ENCODE measurements at regions not wholly inside any gene's neighbourhood (a gene's known extent, or its start where the extent isn't known, plus 50 kb on each side); places are given as distances from the start of the nearest gene placed in this dataset.
"Not testable (repeated sequence)": the region's sequence is repeated elsewhere in the genome, so short reads cannot be mapped to it uniquely, and the experiment has no call there.

GRCh38 chr2:741195-741496 lies 63.9 kb upstream of the TMEM18 start:
- Histone ChIP-seq H3K27me3 (ENCODE audit: control insufficient read depth in 1 of 2, insufficient read depth in 2 of 2, low read length in 2 of 2) (peaks cover 0 to 3% of the 10 kb centered on the region in 2 donors), H3K9me3 (ENCODE audit: control insufficient read depth in 2 of 2, insufficient read depth in 1 of 2, low read depth in 1 of 2, low read length in 1 of 2) (no peaks in the 10 kb centered on the region), H3K36me3 (ENCODE audit: control insufficient read depth in 2 of 2, insufficient read depth in 2 of 2, low read length in 1 of 2) (no peaks in the 10 kb centered on the region), H3K27ac (ENCODE audit: low read depth in 2 of 2, low read length in 1 of 2) (no peak overlapping the region), H3K4me1 (ENCODE audit: control insufficient read depth in 2 of 2, insufficient read depth in 2 of 2, low read length in 1 of 2) (peaks cover 4 to 6% of the 10 kb centered on the region in 2 donors), H3K4me3 (ENCODE audit: low read depth in 1 of 2, low read length in 2 of 2) (peak overlapping the region in 1 of 2 donors; percentile 22)
- WGBS, 2 donors: 22 to 24% methylated on average over 3 of the region's 3 CpGs

- Histone ChIP-seq H3K27ac (ENCODE audit: low read depth in 2 of 2, low read length in 1 of 2) (peak overlapping the region; percentile 18 to 74), H3K4me3 (ENCODE audit: low read depth in 1 of 2, low read length in 2 of 2) (peak overlapping the region; percentile 22 to 32)
- not testable (repeated sequence) for H3K27me3 ChIP-seq (ENCODE audit: control insufficient read depth in 1 of 2, insufficient read depth in 2 of 2, low read length in 2 of 2); H3K36me3 ChIP-seq (ENCODE audit: control insufficient read depth in 2 of 2, insufficient read depth in 2 of 2, low read length in 1 of 2); H3K4me1 ChIP-seq (ENCODE audit: control insufficient read depth in 2 of 2, insufficient read depth in 2 of 2, low read length in 1 of 2); H3K9me3 ChIP-seq (ENCODE audit: control insufficient read depth in 2 of 2, insufficient read depth in 1 of 2, low read depth in 1 of 2, low read length in 1 of 2)
- WGBS, 2 donors: 2 to 4% methylated on average over 38 to 41 of the region's 41 CpGs
Observed at GRCh38 chr2:740322-741194, 63.4 kb upstream of the TMEM18 start.

- not testable (repeated sequence) for H3K4me1 ChIP-seq (ENCODE audit: control insufficient read depth in 2 of 2, insufficient read depth in 2 of 2, low read length in 1 of 2); H3K36me3 ChIP-seq (ENCODE audit: control insufficient read depth in 2 of 2, insufficient read depth in 2 of 2, low read length in 1 of 2); H3K27me3 ChIP-seq (ENCODE audit: control insufficient read depth in 1 of 2, insufficient read depth in 2 of 2, low read length in 2 of 2); H3K9me3 ChIP-seq (ENCODE audit: control insufficient read depth in 2 of 2, insufficient read depth in 1 of 2, low read depth in 1 of 2, low read length in 1 of 2)
- 4 to 6% methylated on average over 23 of the region's 23 CpGs for WGBS, 2 donors
- peak overlapping the region in 1 of 2 donors; percentile 32 for H3K4me3 ChIP-seq (ENCODE audit: low read depth in 1 of 2, low read length in 2 of 2)
- peak overlapping the region; percentile 40 to 74 for H3K27ac ChIP-seq (ENCODE audit: low read depth in 2 of 2, low read length in 1 of 2)
Observed at GRCh38 chr2:739864-740321, 62.7 kb upstream of the TMEM18 start.

- Histone ChIP-seq H3K9me3 (ENCODE audit: control insufficient read depth in 2 of 2, insufficient read depth in 1 of 2, low read depth in 1 of 2, low read length in 1 of 2) (no peaks in the 10 kb centered on the region), H3K27me3 (ENCODE audit: control insufficient read depth in 1 of 2, insufficient read depth in 2 of 2, low read length in 2 of 2) (peaks cover 0 to 3% of the 10 kb centered on the region in 2 donors), H3K4me3 (ENCODE audit: low read depth in 1 of 2, low read length in 2 of 2) (no peak overlapping the region), H3K27ac (ENCODE audit: low read depth in 2 of 2, low read length in 1 of 2) (no peak overlapping the region), H3K36me3 (ENCODE audit: control insufficient read depth in 2 of 2, insufficient read depth in 2 of 2, low read length in 1 of 2) (no peaks in the 10 kb centered on the region), H3K4me1 (ENCODE audit: control insufficient read depth in 2 of 2, insufficient read depth in 2 of 2, low read length in 1 of 2) (peaks cover 4 to 6% of the 10 kb centered on the region in 2 donors)
Observed at GRCh38 chr2:736939-737338, 59.7 kb upstream of the TMEM18 start.

GRCh38 chr2:735670-736218 lies 58.5 kb upstream of the TMEM18 start:
- Histone ChIP-seq H3K27me3 (ENCODE audit: control insufficient read depth in 1 of 2, insufficient read depth in 2 of 2, low read length in 2 of 2) (no peaks in the 10 kb centered on the region), H3K9me3 (ENCODE audit: control insufficient read depth in 2 of 2, insufficient read depth in 1 of 2, low read depth in 1 of 2, low read length in 1 of 2) (no peaks in the 10 kb centered on the region), H3K4me1 (ENCODE audit: control insufficient read depth in 2 of 2, insufficient read depth in 2 of 2, low read length in 1 of 2) (peaks cover 4 to 6% of the 10 kb centered on the region in 2 donors), H3K36me3 (ENCODE audit: control insufficient read depth in 2 of 2, insufficient read depth in 2 of 2, low read length in 1 of 2) (no peaks in the 10 kb centered on the region), H3K4me3 (ENCODE audit: low read depth in 1 of 2, low read length in 2 of 2) (no peak overlapping the region), H3K27ac (ENCODE audit: low read depth in 2 of 2, low read length in 1 of 2) (no peak overlapping the region)
- 55 to 72% methylated on average over 5 of the region's 5 CpGs for WGBS, 2 donors

- 91 to 93% methylated on average over 8 of the region's 8 CpGs for WGBS, 2 donors
- Histone ChIP-seq H3K27me3 (ENCODE audit: control insufficient read depth in 1 of 2, insufficient read depth in 2 of 2, low read length in 2 of 2) (no peaks in the 10 kb centered on the region), H3K4me3 (ENCODE audit: low read depth in 1 of 2, low read length in 2 of 2) (no peak overlapping the region), H3K27ac (ENCODE audit: low read depth in 2 of 2, low read length in 1 of 2) (no peak overlapping the region), H3K36me3 (ENCODE audit: control insufficient read depth in 2 of 2, insufficient read depth in 2 of 2, low read length in 1 of 2) (no peaks in the 10 kb centered on the region), H3K9me3 (ENCODE audit: control insufficient read depth in 2 of 2, insufficient read depth in 1 of 2, low read depth in 1 of 2, low read length in 1 of 2) (no peaks in the 10 kb centered on the region), H3K4me1 (ENCODE audit: control insufficient read depth in 2 of 2, insufficient read depth in 2 of 2, low read length in 1 of 2) (peaks cover under 1 to 2% of the 10 kb centered on the region in 2 donors)
Observed at GRCh38 chr2:734496-734895, 57.3 kb upstream of the TMEM18 start.

GRCh38 chr2:733495-733894 lies 56.3 kb upstream of the TMEM18 start:
- no peak overlapping the region for H3K4me3 ChIP-seq (ENCODE audit: low read depth in 1 of 2, low read length in 2 of 2)
- H3K36me3 ChIP-seq (ENCODE audit: control insufficient read depth in 2 of 2, insufficient read depth in 2 of 2, low read length in 1 of 2): no peaks in the 10 kb centered on the region
- no peaks in the 10 kb centered on the region for H3K27me3 ChIP-seq (ENCODE audit: control insufficient read depth in 1 of 2, insufficient read depth in 2 of 2, low read length in 2 of 2)
- H3K4me1 ChIP-seq (ENCODE audit: control insufficient read depth in 2 of 2, insufficient read depth in 2 of 2, low read length in 1 of 2): no peaks in the 10 kb centered on the region
- WGBS, 2 donors: 87 to 91% methylated on average over 8 of the region's 8 CpGs
- no peak overlapping the region for H3K27ac ChIP-seq (ENCODE audit: low read depth in 2 of 2, low read length in 1 of 2)
- H3K9me3 ChIP-seq (ENCODE audit: control insufficient read depth in 2 of 2, insufficient read depth in 1 of 2, low read depth in 1 of 2, low read length in 1 of 2): no peaks in the 10 kb centered on the region

- H3K4me1 ChIP-seq (ENCODE audit: control insufficient read depth in 2 of 2, insufficient read depth in 2 of 2, low read length in 1 of 2): no peaks in the 10 kb centered on the region
- no peaks in the 10 kb centered on the region for H3K9me3 ChIP-seq (ENCODE audit: control insufficient read depth in 2 of 2, insufficient read depth in 1 of 2, low read depth in 1 of 2, low read length in 1 of 2)
- H3K36me3 ChIP-seq (ENCODE audit: control insufficient read depth in 2 of 2, insufficient read depth in 2 of 2, low read length in 1 of 2): no peaks in the 10 kb centered on the region
- H3K27me3 ChIP-seq (ENCODE audit: control insufficient read depth in 1 of 2, insufficient read depth in 2 of 2, low read length in 2 of 2): no peaks in the 10 kb centered on the region
- no peak overlapping the region for H3K27ac ChIP-seq (ENCODE audit: low read depth in 2 of 2, low read length in 1 of 2)
- H3K4me3 ChIP-seq (ENCODE audit: low read depth in 1 of 2, low read length in 2 of 2): no peak overlapping the region
- WGBS, 2 donors: 82 to 93% methylated on average over 15 to 20 of the region's 20 CpGs
Observed at GRCh38 chr2:733001-733400, 55.8 kb upstream of the TMEM18 start.

- Histone ChIP-seq H3K27ac (ENCODE audit: low read depth in 2 of 2, low read length in 1 of 2) (no peak overlapping the region), H3K4me1 (ENCODE audit: control insufficient read depth in 2 of 2, insufficient read depth in 2 of 2, low read length in 1 of 2) (peaks cover 0 to under 1% of the 10 kb centered on the region in 2 donors), H3K36me3 (ENCODE audit: control insufficient read depth in 2 of 2, insufficient read depth in 2 of 2, low read length in 1 of 2) (no peaks in the 10 kb centered on the region), H3K27me3 (ENCODE audit: control insufficient read depth in 1 of 2, insufficient read depth in 2 of 2, low read length in 2 of 2) (no peaks in the 10 kb centered on the region), H3K4me3 (ENCODE audit: low read depth in 1 of 2, low read length in 2 of 2) (no peak overlapping the region), H3K9me3 (ENCODE audit: control insufficient read depth in 2 of 2, insufficient read depth in 1 of 2, low read depth in 1 of 2, low read length in 1 of 2) (no peaks in the 10 kb centered on the region)
- WGBS, 2 donors: 43 to 78% methylated on average over 8 to 14 of the region's 14 CpGs
Observed at GRCh38 chr2:731711-732110, 54.5 kb upstream of the TMEM18 start.

- Histone ChIP-seq H3K9me3 (ENCODE audit: control insufficient read depth in 2 of 2, insufficient read depth in 1 of 2, low read depth in 1 of 2, low read length in 1 of 2) (no peaks in the 10 kb centered on the region), H3K4me3 (ENCODE audit: low read depth in 1 of 2, low read length in 2 of 2) (no peak overlapping the region), H3K4me1 (ENCODE audit: control insufficient read depth in 2 of 2, insufficient read depth in 2 of 2, low read length in 1 of 2) (peaks cover 0 to 4% of the 10 kb centered on the region in 2 donors), H3K27me3 (ENCODE audit: control insufficient read depth in 1 of 2, insufficient read depth in 2 of 2, low read length in 2 of 2) (no peaks in the 10 kb centered on the region), H3K27ac (ENCODE audit: low read depth in 2 of 2, low read length in 1 of 2) (no peak overlapping the region), H3K36me3 (ENCODE audit: control insufficient read depth in 2 of 2, insufficient read depth in 2 of 2, low read length in 1 of 2) (no peaks in the 10 kb centered on the region)
- WGBS, 2 donors: 45 to 52% methylated on average over 10 of the region's 10 CpGs
Observed at GRCh38 chr2:729376-729861, 52.2 kb upstream of the TMEM18 start.

All from esophagus (tissue), 2 donors.